Coronary artery (tissue), 2 donors: ENCODE measurements at regions not wholly inside any gene's neighbourhood (a gene's known extent, or its start where the extent isn't known, plus 50 kb on each side); places are given as distances from the start of the nearest gene placed in this dataset.
A peak's percentile ranks its signal among the peaks of the same experiment; 100 is the strongest.

Experiments
- DNase-seq: peaks from one replicate; pipeline ENCODE4 v3.0.0-alpha.2; 2017; ENCODE audit warnings: low spot score
- H3K27ac ChIP-seq, 2 donors: fragments of 200-600 bp; sonication (generic); one replicate each; pipeline ENCODE4 v1.5.1; 2016 to 2019
- H3K4me3 ChIP-seq: fragments of 200-600 bp; sonication (generic); 2 replicates; pipeline ENCODE4 v1.5.1; 2016; ENCODE audit warnings: mild to moderate bottlenecking, moderate library complexity
- CTCF ChIP-seq: fragments of 200-600 bp; sonication (generic); IDR thresholded peaks from one replicate; pipeline ENCODE4 v1.5.1; 2019; ENCODE audit warnings: antibody characterized with exemption

- no peak for DNase-seq
- H3K27ac ChIP-seq = no peak overlapping the region
- no peak overlapping the region for H3K4me3 ChIP-seq
- no peak for TF ChIP-seq CTCF
Measured at GRCh38 chr5:142259758-142260157, 65.1 kb downstream of the SPRY4 start.

- no peak overlapping the region for H3K4me3 ChIP-seq
- DNase-seq = no peak
- TF ChIP-seq CTCF = no peak
- H3K27ac ChIP-seq = no peak overlapping the region
Measured at GRCh38 chr5:142255831-142256230, 69.0 kb downstream of the SPRY4 start.

- DNase-seq = no peak
- TF ChIP-seq CTCF = no peak
Measured at GRCh38 chr5:142254431-142254830, 70.4 kb downstream of the SPRY4 start.

GRCh38 chr5:142253938-142254337, 70.9 kb downstream of the SPRY4 start:
- no peak overlapping the region for H3K4me3 ChIP-seq
- no peak for DNase-seq
- peak overlapping the region in 1 of 2 donors; percentile 51 for H3K27ac ChIP-seq
- no peak for TF ChIP-seq CTCF

More at GRCh38 chr5:142254431-142254830, 70.4 kb downstream of the SPRY4 start:
- Histone ChIP-seq H3K27ac (peak overlapping the region in 1 of 2 donors; percentile 51), H3K4me3 (no peak overlapping the region)

DNA sequence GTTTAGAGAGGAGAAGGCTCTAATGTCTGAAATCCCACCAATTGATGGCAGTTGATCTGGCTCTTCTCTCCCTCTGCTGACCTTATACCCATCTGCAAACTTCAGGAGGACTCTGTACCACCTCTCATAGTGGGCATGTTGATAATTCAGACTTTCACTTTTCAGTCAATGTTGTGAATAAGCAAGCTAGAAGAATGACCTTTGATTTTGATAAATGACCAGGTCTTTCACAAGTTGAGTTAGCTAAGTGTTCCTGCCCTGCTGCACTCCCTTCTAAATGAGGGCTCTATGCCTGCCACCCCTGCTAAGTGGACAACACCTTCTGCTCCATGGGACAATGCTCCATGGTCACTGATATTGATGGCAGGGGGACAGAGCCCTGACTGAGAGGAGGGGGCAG, 74.7 kb downstream of the SPRY4 start:
- no peak for TF ChIP-seq CTCF
- peak overlapping the region; percentile 81 to 88 for H3K27ac ChIP-seq
- no peak for DNase-seq
- no peak overlapping the region for H3K4me3 ChIP-seq

DNA sequence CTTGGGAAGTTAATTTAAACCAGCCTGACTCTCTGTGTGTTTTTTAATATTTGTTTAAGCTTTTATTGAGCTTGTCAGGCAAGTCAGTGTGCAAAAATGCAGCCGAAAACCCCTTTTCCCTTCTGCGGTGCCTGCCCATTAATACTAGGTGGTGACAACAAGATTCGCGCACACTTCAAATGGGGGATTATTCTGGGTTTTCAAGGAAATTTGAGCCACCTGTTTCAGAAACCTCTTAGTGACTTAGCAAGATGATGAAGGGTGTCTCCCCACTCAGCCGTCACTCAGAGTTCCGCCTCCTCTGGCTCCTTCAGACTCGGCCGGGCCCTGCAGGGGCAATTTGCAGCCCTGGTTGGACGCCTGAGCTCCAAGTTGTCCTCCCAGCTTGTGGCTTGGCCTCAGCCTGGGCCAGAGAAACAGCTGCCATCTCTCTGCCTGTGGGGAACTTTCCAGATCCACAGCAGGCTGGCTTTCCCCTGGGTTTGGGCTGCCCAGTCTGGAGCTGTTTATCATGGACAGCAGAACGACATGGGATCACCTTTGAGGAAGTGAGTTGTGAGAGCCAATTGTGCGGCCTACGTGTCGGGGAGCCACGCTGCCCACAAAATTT, 75.9 kb downstream of the SPRY4 start:
- TF ChIP-seq CTCF = no peak

DNA sequence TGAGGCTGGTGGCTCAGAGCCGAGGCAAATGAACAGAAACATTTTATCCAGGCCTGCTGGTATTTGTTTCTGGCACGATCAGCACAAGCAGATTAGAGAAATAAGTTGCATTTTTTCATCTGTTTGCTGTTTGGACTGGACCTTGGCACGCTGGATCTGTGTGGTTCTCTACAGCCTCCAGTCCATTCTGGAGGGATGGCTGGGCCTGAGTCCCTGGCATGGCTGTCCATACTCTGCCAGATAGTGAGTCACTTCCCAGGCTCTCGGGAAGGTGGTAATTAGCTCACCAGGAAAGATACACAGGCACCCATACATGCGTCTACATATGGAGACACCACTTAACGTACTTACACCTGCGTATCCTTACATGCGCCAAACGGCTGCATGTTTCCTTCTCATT, 78.6 kb downstream of the SPRY4 start:
- H3K27ac ChIP-seq = peak overlapping the region; percentile 83 to 92
- no peak overlapping the region for H3K4me3 ChIP-seq
- peak; percentile 82 for DNase-seq
- no peak for TF ChIP-seq CTCF

More for the DNA sequence above, 75.9 kb downstream of the SPRY4 start:
- Histone ChIP-seq H3K4me3 (no peak overlapping the region), H3K27ac (peak overlapping the region; percentile 81 to 88)
- peak; percentile 90 for DNase-seq
